ENCODE measurements at regions not wholly inside any gene's neighbourhood (a gene's known extent, or its start where the extent isn't known, plus 50 kb on each side); places are given as distances from the start of the nearest gene placed in this dataset.
A peak's percentile ranks its signal among the peaks of the same experiment; 100 is the strongest.

DNA sequence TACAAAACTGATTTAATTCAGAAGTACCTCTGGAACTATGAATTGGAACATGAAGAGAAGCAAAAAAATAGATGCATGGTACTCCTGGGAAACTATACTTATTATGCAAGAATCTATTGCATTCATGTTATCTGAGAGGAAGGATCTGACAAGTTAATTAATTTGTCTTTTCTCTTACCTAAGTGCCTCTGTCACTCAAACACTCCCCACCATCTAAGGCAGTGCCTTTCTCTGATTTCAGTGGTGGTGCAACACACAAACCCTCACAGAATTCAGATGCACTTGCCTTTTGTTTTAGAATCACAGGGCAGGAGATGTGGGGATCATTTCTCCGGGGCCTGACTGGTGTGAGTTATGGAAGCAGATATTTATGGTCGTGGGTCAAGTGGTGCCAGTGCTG is 52.5 kb upstream of the C9orf72 start:
- DNase-seq: no peak

DNA sequence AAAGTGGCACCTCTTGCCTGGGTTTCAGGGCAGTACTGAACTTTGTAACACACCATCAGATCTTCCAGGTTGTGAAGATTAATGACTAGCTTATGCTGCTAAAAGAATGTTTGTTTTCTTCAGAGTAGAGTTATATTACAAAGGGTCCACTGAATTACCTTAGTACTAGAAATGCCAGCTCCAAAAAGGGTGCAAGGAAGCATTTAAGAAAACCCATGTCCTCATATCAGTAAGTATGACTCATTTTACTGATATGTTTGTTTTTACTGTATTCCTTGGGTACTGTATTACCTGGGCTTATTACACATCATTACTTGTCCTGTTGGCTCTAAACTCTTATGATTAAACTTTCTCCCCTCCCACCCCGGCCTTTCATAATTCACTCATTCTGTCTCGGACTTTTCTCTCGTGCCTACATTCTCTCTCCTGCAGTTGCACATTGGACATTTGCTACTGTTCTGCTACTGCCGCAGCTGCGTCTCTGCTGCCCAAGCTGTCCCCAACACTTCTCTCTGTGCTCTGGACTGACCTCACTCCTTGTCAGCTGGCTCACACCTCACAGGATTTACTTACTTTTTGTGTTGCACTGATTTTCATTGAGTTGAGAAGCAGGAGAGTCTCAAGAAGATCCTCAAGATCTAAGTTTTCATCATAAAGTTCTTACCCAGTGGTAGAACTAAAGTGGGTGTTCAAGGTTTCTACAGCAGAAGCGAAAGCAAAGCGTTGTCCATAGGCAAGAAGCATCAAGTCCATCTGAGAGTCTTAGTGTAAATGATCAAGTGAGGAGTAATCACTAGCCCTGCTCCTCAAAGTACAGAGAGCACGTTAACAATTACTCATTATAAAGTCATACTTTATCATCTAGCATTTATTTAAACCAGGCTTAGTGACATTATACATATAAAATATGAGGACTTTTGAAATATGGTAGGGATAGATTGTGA is 53.2 kb upstream of the C9orf72 start:
- DNase-seq: no peak

DNA sequence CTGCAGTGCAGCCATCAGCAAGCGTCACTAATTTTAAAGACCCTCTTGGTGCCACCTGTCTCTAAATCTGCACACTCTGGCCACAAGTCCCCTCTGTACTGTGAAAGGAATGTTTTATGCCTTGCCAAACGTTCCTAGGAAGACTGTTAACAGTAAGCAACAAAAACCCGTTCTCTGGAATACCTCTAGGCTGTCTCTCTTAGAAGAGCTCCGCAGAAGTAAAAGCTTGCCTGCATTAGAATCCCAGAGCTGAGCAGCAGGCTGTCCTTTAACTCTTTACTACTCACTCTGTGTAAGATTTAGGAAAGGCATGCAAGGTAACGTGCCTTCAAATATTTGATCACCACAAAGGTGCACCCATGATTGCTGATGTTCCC is 53.9 kb upstream of the C9orf72 start:
- DNase-seq: no peak

DNA sequence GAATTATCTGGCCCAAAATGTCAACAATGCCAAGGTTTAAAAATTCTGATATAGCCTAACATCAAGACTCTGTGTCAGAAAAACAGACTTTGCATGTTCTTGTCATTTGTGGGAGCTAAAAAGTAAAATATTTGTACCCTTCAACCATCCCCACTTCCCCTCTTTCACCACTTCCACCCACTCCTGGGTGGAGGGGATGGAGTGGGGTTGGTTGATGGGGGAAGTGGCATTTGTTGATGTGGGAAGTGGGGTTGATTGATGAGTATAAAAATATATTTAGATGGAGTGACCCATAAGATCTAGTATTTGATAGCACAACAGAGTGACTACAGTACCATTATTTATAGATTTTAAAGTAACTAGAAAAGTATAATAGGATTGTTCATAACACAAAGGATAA is 55.0 kb upstream of the C9orf72 start:
- no peak for DNase-seq

DNA sequence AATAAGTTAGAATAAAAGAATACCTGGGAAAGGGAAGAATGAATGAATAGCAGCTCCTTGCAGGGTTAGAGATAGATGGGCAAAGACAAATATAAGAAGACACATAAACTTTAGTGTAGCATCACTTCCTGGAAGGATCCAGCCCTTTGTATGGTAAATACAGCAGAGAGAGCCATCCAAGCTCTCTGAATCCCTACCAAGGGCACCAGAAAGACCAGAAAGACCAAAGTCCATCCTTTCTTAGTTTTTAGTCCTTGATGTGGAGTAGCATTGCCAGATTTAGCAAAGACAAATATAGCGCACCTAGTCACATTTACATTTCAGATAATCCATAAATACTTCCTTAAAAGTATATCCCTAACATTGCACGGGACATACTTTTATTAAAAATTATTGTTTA is 56.1 kb upstream of the C9orf72 start:
- DNase-seq: no peak

DNA sequence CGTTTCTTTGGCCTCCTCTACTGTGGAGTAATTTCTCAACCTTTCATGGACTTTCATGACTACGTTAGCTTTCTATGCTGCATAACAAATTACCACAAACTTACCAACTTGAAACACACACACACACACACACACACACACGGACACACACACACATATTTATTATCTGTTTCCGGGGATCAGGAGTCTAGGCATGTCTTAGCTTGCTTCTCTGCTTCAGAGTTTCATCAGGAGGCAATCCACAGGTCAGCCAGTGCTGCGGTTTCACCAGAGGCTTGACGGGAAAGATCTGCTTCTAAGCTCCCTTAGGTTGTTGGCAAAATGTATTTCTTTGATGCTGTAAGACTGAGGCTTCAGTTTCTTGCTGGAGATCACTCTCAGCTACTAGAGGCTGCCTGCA is 59.0 kb upstream of the C9orf72 start:
- DNase-seq: no peak

DNA sequence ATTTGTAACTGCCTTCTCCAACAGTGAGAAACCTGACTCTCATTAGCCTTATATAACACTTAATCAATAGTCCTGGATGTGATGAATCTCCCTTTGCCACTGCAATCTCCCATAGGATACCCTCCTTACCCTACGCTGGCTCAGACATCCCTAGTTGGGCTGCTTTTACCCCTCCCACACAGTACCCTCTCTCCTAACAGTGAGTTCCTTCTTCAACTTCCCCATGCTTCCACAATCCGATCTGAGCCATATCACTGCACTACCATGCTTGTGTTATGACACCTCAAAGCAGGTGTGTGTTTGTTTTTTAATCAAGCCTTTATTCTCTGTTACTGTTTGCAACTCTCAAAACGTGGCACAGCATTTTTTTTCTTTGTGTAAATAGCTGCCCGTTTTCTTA is 60.5 kb upstream of the C9orf72 start:
- no peak for DNase-seq

DNA sequence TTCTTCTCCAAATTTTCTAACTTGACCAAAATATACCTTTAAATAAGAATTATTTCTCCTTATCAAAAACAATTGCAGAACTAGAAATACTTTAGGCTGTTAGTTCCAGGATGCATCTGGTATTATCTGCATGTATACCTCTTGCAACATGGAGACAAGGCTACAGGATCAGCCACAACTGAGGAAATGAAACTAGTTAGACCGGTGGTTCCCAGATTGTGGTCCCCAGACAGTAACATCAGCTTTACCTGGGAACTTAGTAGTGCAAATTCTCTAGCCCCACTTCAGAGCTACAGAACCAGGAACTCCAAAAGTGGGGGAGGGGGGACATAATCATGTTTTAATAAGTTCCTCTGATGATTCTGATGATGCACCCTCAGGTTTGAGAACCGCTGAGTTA is 61.6 kb upstream of the C9orf72 start:
- no peak for DNase-seq

DNA sequence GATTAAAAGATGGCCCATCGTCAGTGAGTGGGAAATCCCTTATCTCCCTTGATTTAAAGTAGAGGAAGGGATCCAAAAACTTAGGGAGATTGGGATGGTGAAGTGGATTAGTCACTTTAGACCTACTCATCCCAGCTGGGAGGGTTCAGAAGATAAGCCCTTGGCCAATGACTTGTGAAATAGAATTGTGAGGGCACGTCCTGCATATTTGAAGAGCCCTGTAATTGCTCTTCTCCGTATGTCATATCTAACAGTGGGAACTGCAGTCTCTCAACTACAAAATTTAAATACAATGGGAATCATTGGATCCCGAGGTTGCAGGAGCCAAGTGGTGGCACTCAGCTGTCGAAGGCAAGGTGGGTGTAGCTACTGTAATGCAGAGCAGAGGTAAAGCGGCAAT is 65.4 kb upstream of the C9orf72 start:
- DNase-seq: no peak

DNA sequence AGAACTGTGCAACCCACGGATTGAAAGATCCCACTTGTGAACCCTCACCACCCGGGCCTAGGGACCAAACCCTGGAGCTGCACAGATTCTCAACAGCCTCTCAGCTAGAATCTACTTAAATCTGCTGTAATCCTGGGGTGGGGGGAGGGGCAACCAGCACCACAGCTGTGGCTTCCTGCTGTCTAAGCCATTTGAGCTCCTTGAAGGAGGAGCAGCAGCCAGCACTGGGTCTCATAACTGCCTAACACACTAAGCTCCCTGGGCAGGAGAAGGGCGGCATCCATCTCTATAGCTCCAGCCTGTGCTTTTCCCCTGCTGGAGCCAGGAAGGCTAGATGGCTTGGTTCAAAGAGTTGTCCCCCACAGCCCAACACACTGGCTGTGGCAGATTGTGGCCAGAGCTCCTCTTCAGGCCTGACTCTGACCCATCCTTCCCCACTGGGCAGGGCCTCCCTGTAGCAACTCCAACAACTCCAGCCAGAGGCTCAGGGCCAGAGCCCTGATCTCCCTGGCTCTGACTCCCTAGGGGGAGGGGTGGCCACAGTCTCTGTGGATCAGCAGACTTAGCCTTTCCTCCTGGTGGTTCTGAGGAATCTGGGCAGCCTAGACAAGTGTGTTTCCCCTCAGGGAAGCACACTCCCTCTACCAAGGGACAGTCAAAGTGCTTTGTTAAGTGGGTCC is 72.0 kb upstream of the C9orf72 start:
- no peak for DNase-seq

DNA sequence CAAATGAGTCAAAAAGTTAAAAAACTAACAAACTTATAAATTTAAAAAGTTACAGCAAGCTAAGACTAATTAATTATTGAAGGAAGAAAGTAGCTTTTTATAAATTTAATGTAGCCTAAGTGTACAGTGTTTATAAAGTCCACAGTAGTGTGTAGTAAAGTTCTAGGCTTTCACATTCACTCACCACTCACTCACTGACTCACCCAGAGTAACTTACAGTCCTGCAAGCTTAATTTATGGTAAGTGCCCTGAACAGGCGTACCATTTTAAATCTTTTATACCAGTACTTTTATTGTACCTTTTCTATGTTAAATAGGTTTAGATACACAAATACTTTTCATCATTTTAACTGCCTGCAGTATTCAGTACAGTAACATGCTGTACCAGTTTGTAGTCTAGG is 80.0 kb upstream of the C9orf72 start:
- no peak for DNase-seq

DNA sequence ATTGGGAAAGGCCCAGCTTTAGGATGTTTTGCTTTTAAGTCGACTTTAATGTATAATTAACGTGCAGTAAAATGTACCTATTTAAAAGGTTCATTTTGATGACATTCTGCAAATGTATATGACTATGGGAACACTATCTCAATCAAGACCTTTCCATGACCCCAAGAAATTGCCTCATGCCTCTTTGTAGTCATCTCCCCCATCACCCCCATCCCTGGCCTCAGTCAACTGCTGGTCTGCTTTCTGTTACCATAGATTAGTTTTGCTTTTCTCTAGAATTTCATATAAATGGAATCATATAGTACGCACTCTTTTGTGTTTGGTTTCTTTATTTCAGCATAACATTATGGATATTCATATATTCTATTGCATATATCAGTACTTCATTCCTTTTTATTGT is 80.7 kb upstream of the C9orf72 start:
- no peak for DNase-seq

DNA sequence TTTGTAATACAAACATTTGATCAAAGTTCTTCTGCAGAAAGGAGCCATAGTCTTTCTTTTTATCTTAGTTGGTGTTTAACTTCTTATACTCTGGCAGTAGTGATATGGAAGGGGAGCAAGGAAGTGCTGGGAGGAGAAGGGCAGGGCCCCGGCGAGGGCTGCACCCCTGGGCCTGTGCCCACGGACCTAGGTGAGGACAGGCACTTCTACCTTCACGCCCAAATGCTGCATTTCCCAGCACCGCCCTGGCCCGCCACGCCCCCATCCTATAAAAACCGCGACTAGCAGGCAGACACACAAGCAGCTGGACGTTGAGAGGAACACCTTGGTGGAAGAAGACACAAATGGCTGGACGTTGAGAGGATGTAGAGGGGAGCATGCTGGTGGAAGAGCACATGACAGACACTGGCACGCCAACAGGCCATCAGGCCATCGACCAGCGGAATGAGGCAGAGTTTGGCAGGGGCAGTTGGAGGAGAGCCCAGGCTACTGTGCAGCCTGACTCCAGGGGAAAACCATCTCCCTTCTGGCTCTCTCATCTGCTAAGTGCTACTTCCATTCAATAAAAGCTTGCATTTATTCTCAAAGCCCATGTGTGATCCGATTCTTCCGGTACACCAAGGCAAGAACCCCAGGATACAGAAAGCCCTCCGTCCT is 81.5 kb upstream of the C9orf72 start:
- no peak for DNase-seq

DNA sequence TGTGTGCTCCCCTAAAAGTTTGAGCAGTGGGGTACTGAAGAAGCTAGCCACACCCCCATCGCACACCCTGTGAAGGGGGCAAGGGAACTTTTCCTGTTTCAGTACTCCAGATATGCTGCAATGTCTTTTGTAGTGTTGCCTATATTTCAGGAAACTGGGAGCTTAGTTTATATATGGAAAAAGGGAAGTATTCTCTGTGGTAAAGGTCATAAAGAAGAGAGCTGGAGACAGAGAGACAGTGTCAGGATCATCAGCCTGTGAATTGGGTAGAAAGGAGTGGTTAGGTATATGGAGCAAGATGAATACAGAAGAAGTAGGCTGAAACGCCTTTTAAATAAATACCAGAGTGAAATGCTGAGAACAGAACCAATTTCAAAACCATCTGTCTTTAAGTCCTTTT is 82.2 kb upstream of the C9orf72 start:
- no peak for DNase-seq

DNA sequence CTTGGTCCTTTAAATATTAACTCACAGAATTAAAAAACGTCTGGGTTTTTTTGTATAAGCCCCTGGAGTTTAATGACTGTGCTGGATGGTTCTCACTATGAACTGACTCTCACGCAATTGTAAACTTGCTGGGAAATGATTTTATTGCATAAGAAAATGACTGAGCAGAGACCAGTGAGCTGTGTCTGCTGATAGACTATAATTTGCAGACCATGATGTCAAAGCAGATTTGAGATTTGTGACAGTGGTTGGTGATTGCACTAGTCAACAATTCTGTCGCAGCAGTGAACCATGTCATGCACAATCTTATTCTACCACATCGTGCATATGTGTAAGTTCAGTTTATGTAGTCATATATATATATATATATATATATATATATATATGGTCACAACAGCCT is 85.7 kb upstream of the C9orf72 start:
- no peak for DNase-seq

DNA sequence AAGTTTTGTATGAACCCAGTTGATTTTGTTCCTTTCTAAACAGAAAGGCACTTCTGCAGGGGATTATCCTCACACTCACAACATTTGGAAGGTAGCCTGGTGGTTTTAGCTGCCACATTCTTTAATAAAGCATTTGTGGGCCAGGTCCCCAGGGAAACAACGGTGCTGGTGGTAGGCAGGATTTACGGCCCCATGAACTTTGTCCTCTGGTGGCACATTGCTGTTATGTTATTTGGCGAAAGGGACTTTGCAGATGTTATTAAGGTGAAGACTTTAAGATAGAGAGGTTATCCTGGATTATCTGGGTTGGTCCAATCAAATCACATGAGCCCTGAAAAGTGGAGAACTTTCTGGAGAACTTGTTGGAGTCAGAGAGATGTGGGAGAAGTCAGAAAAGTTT is 86.3 kb upstream of the C9orf72 start:
- DNase-seq: no peak

DNA sequence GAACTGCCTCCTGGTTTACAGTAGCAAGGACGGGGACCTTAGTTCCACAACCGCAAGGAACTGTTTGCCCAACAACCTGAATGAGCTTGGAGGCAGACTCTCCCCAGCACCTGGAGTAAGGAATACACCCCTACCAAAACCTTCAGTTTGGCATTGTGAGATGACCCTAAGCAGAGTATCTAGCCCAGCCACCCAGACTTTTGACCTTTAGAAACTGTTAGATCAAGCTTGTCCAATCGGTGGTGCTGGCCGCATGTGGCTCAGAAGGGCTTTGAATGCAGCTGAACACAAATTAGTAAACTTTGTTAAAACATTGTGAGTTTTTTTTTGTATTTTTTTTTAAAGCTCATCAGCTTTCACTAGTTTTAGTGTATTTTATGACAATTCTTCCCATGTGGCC is 86.9 kb upstream of the C9orf72 start:
- DNase-seq: no peak

DNA sequence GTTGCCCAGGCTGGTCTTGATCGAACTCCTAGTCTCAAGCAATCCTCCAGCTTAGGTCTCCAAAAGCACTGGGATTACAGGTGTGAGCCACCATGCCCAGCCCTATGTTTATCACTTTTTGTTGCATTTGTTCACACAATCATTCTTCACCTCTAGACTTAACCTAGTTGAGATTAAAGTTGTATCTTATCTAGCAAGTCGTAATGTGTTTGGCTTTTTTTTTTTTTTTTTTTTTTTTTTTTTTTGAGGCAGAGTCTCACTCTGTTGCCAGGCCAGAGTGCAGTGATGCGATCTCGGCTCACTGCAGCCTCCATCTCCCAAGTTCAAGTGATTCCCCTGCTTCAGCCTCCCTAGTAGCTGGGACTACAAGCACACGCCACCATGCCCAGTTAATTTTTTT is 90.2 kb upstream of the C9orf72 start:
- DNase-seq: no peak

DNA sequence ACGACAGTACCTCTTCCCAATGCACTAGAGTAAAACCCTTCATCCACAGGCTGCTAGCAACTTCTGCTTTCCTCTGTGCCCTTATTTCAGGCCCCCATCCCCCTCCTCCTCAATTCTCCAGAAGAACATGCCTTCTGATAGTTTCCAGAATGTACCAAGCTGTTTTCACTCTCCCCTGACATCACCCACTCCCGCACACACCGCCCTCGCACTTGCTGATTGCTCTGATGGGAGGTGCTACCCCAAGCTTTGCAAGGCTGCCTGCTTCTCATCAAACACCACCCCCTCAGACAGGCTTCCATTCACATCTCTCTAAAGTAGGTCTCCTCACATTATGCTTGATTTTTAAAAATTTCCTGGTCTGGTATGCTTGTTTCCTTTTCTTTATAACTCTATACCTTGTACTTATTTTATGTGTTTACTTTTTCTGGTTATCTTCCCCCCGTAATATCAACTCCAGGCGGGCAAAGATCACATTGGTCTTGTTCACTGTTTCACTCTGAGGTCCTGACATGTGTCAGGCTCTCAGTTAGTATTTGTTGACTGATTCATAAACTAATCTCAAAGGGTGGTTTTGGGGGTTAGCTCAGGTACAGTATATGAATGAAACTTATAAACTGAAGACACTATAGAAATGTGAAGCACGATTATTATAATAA is 91.0 kb upstream of the C9orf72 start:
- peak; percentile 11 for DNase-seq

DNA sequence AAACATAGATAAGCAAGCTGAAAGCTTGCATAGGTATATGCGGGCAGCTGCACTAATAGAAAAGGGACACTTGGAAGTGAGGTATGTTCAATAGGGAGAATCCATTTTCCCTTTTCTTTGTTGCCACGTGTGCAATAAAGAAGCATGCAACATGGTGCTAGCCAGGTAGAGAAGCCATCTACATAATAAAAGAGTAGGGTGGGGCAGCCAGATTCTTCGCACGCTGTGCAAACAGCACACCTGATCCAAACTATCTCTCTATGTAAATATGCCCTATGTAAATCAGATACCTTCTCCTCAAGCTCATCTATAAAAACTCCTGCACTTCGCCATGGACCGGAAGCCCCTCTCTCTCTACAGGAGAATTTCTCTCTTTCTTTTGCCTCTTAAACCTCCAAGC is 91.9 kb upstream of the C9orf72 start:
- no peak for DNase-seq

DNA sequence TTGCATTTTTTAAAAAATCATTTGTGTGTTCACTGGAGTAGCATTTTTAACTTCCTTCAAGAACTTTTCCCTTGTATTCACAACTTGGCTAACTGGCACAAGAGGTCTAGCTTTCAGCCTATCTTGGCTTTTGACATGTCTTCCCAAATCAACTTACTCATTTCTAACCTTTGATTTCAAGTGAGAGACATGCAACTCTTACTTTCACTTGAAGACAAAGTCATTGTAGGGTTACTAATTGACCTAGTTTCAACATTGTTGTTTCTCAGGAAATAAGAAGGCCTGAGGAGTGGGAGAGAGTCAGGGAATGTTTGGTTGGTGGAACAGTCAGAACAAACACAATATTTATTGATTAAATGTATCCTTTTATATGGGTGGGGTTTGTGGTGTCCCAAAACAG is 95.0 kb upstream of the C9orf72 start:
- no peak for DNase-seq

DNA sequence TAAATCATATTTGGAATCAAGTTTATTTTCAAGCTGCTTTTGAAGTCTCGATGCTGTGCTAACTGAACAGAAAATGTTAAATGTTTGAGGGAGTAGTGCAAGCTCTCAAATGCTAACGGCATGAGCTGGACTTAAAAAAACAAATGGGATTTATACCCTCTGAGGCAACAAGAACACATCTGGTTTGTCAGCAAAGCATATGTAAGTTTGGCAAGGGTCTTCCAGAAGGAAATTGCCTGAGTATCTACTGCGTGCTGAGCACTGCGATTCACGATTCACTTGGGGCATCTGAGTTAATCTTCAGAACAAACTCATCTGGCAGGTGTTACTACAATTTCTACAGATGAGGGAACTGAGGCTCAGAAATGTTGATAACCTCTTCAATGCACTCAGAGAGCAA is 98.4 kb upstream of the C9orf72 start:
- DNase-seq: no peak

DNA sequence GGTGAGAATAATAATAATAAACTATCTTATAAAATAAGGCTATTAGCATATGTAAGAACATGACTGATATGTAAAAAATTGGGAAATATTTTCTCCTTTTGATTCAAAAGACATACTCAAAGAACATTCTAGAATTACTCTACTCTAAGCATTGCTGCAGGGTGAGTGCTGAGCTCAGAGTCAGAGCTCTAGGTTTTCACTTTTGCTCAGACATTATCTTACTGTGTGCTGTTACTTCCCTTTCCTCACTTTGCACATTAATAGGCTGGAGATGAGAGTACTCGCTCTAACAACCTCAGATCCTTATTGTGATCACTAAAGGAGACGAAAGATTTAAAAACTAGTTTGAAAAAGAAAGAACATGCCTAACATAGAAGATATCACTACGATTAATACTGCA is 99.4 kb upstream of the C9orf72 start:
- DNase-seq: no peak

DNA sequence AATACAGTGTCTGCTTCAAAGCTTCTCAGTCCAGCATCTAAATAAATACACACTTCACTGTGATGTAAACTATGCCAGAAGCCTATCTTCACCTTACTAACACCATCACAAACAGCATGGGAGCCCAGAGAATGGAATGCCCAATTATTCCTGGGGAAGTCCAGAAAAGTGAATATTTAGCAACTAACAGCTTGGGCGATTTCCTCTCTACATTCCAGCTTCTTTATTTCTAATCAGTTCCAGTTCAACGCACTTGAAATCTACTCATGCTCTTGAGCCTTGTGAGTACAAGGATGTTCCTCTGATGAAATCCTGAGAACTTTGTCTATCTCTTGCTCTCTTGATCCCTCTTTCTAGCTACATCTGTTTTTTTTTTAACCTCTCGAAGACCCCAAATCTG is 100.4 kb upstream of the C9orf72 start:
- DNase-seq: no peak
